HG02588 (cell line): ENCODE measurements at regions not wholly inside any gene's neighbourhood (a gene's known extent, or its start where the extent isn't known, plus 50 kb on each side); places are given as distances from the start of the nearest gene placed in this dataset.

Experiments used
- ATAC-seq: cut with Tn5 transposase; IDR thresholded peaks from one replicate; pipeline ENCODE4 v1.9.1; 2021; ENCODE audit warnings: mild to moderate bottlenecking, moderate library complexity; ENCODE audit not compliant: unreplicated experiment

GRCh38 chr10:32171204-32171603 lies 115.0 kb upstream of the KIF5B start:
- no peak for ATAC-seq

- no peak for ATAC-seq
These were observed 113.3 kb upstream of the KIF5B start for GRCh38 chr10:32169556-32169955.

- no peak for ATAC-seq
These were observed 111.2 kb upstream of the KIF5B start for GRCh38 chr10:32167450-32167849.

GRCh38 chr10:32166365-32166764 lies 110.1 kb upstream of the KIF5B start:
- ATAC-seq: no peak

GRCh38 chr10:32163762-32164148 lies 107.5 kb upstream of the KIF5B start:
- ATAC-seq: no peak

- no peak for ATAC-seq
These were observed 107.0 kb upstream of the KIF5B start for GRCh38 chr10:32163071-32163761.

- ATAC-seq: no peak
These were observed 105.4 kb upstream of the KIF5B start for GRCh38 chr10:32161586-32161985.

GRCh38 chr10:32160864-32161263 lies 104.6 kb upstream of the KIF5B start:
- no peak for ATAC-seq

GRCh38 chr10:32159264-32159663 lies 103.0 kb upstream of the KIF5B start:
- no peak for ATAC-seq

- ATAC-seq: no peak
These were observed 99.8 kb upstream of the KIF5B start for GRCh38 chr10:32156031-32156495.

GRCh38 chr10:32155075-32155516 lies 98.9 kb upstream of the KIF5B start:
- no peak for ATAC-seq

- ATAC-seq: no peak
These were observed 97.7 kb upstream of the KIF5B start for GRCh38 chr10:32153931-32154330.

GRCh38 chr10:32153252-32153651 lies 97.0 kb upstream of the KIF5B start:
- ATAC-seq: no peak

- ATAC-seq: no peak
These were observed 95.6 kb upstream of the KIF5B start for GRCh38 chr10:32151871-32152270.

- ATAC-seq: no peak
These were observed 94.4 kb upstream of the KIF5B start for GRCh38 chr10:32150532-32151101.

- peak; percentile 86 for ATAC-seq
These were observed 93.2 kb upstream of the KIF5B start for GRCh38 chr10:32149252-32149955.

- ATAC-seq: no peak
These were observed 92.6 kb upstream of the KIF5B start for GRCh38 chr10:32148864-32149251.

GRCh38 chr10:32147730-32148129 lies 91.5 kb upstream of the KIF5B start:
- ATAC-seq: no peak

- no peak for ATAC-seq
These were observed 89.9 kb upstream of the KIF5B start for GRCh38 chr10:32146166-32146565.

- ATAC-seq: no peak
These were observed 88.8 kb upstream of the KIF5B start for GRCh38 chr10:32144817-32145688.

GRCh38 chr10:32143302-32143847 lies 87.2 kb upstream of the KIF5B start:
- no peak for ATAC-seq
